ENCODE measurements at regions not wholly inside any gene's neighbourhood (a gene's known extent, or its start where the extent isn't known, plus 50 kb on each side); places are given as distances from the start of the nearest gene placed in this dataset.
A peak's percentile ranks its signal among the peaks of the same experiment; 100 is the strongest.
"Not testable (repeated sequence)": the region's sequence is repeated elsewhere in the genome, so short reads cannot be mapped to it uniquely, and the experiment has no call there.

DNA sequence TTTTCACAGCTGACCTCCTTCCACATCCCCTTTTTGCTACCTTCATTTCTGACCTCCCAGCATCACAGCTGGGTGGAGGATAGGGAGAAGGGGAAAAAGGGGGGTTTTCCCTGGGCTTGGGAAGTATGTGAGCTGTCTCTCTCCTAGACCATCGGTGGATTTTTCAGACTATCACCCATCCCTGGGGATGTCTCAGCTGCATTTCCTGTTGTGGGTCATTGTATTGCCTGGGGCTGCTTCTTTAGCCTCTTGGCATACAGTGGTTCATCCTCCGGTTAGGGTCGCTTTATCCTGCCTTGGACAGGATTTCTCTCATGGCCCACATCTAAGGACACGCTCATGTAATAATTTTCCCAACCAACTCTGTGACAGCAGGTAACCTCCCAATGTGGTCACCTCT lies 142.5 kb upstream of the ARG1 start:
- DNase-seq, result no peak

DNA sequence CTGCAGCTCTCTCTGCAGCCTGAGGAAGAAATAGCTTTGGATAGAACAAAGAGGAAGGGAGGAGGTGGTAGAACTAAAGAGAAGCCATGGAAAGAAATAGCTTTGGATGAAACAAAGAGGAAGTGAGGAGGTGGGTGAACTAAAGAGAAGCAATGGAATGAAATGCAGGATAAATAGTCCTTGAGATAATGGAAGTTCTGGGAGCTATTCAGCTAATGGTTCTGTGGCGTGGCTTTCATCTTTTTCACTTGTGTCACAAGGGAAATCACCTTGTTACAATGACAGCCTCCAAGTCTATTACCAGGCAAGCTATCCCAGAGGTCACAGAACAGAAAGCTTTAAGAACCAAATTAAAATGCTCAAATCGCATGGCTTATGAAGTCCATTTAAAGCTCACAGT lies 141.3 kb upstream of the ARG1 start:
- no peak for DNase-seq

DNA sequence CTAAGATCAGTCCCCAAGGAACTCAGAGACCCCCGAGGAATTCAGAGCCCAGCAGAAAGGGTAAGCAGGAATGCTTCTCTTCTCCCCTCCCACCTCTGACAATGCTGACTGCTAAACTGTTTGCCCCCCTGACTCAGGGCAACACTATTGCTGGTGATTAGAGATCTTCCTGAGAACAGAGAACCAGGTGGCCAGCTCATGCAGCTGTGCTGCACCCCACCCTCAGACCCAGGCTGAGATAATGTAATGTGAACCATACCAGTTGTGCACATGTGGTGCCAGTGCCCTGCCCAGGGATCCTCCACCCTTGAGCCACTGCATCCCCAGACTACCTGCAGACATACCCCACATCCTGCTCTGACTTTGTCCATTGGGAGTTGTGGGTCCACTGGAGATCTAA lies 139.1 kb upstream of the ARG1 start:
- DNase-seq, result no peak

DNA sequence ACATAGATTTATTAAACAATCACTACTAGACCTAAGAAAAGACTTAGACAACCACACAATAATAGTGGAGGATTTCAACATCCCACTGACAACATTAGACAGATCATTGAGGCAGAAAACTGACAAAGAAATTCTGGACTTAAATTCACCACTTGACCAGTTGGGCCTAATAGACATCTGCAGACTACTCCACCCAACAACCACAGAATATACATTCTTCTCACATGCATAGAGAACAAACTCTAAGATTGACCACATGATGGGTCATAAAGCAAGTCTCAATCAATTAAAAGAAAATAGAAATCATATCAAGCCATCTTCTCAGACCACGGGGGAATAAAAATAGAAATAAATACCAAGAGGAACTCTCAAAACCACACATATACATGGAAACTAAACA lies 136.7 kb upstream of the ARG1 start:
- no peak for DNase-seq

DNA sequence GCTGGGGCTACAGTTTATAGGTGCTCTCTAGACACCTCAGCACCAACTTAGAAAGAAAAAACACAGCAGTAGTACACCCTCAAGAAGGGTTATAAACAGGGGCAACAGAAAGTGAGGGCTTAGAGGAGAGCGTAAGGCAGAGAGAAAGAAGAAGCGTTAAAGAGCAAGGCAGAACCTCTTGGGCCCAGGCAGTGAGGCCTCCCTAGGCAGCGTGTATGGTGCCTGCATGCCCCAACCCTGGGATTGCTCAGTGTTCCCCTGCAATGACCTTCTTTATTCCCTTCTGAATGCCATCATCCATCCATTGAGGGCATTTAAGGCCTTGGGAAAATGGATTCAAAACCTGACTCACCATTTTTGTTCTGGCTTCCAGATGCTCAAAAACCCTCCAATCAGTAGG lies 130.0 kb upstream of the ARG1 start:
- no peak for DNase-seq

GRCh38 chr6:131443514-131443913 lies 129.5 kb upstream of the ARG1 start:
- peak; percentile 27 for DNase-seq

DNA sequence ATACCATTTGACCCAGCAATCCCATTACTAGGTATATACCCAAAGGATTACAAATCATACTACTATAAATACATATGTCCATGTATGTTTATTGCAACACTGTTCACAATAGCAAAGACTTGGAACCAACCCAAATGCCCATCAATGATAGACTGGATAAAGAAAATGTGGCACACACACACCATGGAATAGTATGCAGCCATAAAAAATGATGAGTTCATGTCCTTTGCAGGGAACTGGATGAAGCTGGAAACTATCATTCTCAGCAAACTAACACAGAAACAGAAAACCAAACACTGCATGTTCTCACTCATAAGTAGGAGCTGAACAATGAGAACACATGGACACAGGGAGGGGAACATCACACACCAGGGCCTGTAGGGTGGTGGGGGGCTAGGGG lies 127.7 kb upstream of the ARG1 start:
- DNase-seq, result not testable (repeated sequence)

DNA sequence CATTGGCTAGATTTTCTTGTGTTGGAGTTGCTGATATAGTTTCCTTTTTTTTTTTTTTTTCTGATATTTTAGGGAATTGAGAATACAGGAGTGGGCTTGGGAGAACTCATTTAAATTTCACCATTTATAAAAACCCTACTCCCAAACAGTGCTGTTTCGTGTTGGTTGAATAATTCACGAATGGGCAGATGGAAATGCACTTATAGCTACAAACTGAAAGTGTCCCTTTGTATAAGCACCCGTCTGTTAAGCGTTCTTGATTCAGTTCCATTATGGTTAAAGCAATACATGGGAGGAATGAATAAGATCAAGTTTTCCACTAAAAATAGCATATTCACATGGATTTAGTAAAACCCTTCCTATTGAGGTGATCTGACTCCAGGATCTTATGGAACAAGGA lies 122.2 kb upstream of the ARG1 start:
- no peak for DNase-seq

GRCh38 chr6:131451321-131452144 lies 121.5 kb upstream of the ARG1 start:
- no peak for DNase-seq

DNA sequence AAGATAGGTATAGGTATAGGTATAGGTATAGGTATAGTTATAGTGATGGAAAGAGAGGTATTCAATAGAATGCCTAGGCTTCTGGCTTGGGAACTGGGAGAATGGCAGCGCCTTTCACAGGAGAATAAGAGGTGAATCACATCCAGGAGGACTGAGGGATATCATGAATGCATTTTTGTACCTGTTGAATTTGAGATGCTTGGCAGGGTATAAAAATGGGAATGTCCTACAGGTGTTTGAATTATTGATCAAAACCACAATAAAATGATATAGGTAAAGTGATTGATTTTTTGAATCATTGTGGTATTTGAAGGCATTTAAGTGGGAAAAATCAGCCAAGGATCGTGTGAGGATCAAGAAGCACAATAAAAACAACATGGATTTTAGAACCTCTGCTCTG lies 119.2 kb upstream of the ARG1 start:
- no peak for DNase-seq

DNA sequence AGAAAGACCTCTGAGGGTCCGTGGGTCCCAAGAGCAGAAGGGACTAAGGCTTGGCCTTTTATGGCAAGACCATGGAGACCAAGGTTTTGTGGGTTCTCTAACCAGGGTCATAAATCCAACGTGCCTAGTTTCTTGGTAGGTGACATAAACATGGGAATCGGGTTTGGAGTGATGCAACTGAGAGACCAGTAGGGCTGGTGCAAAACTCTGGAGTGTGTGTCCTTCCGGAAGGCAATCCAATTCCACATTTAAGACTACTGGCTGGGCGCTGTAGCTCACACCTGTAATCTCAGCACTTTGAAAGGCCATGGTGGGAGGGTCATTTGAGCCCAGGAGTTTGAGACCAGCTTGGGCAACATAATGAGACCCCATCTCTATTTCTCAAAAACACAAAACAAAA lies 116.5 kb upstream of the ARG1 start:
- no peak for DNase-seq

- DNase-seq, result no peak
Observed at GRCh38 chr6:131459005-131459404, 114.0 kb upstream of the ARG1 start.

DNA sequence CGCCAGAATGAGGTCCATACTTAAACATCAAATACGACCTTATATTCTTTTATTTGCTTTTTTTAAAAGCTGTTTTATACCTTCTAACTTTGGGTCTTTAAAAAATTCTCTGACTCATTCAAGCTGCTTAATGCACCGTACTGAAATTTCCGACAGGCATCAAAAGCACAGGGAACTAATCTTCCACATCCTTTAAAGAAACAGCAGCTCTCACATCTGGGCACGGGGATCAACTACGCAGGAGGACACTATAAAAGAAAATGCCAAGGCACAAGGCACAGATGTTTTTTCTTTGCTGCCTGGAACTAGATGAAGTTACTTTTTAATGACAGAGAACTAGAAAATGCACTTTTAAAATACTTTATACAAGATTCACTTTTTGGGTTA lies 112.4 kb upstream of the ARG1 start:
- DNase-seq, result no peak

GRCh38 chr6:131469130-131469529 lies 103.9 kb upstream of the ARG1 start:
- DNase-seq, result no peak

DNA sequence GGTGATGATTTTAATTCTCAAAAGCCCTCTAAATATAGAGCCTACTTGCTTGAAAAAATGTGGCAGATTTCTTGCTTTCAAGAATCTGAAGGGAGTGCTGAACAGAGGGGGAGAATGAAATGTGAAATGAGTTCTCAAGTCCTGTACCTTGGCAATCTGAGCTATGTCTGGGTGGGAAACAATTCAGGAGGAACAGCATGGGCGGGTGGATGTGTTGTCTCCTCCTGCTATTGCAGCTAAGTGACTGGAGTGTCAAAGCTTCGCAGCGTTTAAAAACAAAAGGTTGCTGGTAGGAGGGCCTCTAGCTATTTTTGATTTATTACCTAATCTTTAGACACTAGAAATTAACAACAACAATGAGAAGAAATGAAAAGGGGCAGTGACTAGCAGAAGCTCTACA lies 102.5 kb upstream of the ARG1 start:
- no peak for DNase-seq

DNA sequence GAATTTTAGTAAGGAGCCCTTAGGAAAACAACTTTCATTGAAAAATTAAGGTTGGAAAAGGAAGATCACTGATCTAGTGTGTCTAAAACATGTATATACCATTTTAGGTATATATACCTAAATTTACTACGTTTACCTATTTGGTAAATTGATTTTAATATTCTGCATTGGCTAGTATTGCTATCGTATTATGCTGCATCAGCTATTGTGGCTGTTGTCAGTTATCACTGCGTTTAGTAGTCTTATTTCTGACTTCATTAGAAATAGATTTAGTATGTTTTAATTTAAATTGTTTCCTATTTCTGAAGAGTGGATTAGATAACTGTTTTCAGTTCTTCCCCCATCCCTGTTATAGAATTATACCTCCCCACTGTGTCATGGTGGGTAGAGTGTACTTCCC lies 101.7 kb upstream of the ARG1 start:
- no peak for DNase-seq

- not testable (repeated sequence) for DNase-seq
Observed at GRCh38 chr6:131473303-131473702, 99.7 kb upstream of the ARG1 start.

DNA sequence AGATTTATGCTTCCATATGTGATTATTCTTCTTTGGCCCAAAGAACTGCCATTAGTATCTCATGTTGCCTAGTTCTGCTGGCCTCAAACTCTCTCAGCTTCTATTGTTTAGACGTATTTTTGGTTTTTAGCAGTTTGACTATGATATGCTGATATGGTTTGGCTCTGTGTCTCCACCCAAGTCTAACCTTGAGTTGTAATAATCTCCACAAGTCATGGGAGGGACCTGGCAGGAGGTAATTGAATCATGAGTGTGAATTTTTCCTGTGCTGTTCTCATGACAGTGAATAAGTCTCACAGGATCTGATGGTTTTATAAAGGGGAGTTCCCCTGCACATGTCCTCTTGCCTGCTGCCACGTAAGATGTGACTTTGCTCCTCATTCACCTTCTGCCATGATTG lies 96.7 kb upstream of the ARG1 start:
- no peak for DNase-seq

- DNase-seq, result not testable (repeated sequence)
Observed at GRCh38 chr6:131478740-131479211, 94.2 kb upstream of the ARG1 start.

DNA sequence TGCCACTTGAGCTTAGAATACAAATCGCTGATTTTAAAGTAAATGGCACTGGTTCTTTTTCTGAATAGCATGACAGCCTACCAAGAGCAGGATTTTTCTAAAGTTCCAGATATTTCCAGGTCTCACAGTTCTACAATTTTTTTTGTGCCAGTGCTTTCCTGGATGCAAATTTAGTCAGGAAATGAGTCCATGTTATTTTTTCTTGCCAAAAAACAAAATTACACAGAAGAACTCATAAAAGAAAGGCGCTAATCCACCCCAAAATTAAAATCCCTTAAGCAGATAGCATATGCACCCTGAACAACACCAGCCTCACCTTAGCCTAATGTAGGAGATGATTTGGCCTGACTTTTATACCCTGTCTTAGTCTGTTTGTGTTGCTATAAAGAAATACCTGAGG lies 86.4 kb upstream of the ARG1 start:
- DNase-seq, result no peak

DNA sequence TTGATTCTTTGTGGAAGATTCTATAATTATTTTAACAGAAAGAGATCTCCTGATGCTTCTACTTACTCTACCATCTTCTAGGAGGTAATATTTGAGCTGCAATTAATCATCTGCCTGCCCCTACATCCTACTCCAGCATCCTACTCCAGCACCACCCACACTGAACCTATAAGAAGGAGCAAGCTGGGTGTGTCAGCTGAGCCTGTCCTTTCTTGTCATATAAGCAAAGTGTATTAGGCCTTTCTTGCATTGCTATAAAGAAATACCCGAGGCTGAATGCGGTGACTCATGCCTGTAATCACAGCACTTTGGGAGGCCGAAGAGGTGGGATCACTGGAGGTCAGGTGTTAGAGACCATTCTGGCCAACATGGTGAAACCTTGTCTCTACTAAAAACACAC lies 84.2 kb upstream of the ARG1 start:
- DNase-seq, result no peak

DNA sequence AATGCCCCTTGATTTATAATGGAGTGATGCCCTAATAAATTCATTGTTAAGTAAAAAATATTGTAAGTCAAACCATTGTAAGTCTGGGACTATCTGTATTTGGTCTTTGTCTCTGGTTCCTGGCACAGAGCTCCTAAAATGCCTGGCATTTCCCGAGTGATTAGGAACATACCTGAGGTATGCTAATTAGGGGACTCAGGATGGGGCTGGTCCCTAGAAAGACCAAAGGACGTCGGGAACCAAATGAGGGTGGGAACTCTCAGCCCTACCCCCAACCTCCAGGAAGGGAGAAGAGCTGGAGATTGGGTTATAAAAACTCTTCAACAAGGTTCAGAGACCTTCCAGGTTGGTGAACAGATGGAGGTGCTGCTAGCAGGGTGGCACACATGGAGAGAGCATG lies 82.6 kb upstream of the ARG1 start:
- DNase-seq, result no peak

GRCh38 chr6:131492932-131493573 lies 80.0 kb upstream of the ARG1 start:
- DNase-seq, result no peak

GRCh38 chr6:131504387-131504786 lies 68.6 kb upstream of the ARG1 start:
- DNase-seq, result not testable (repeated sequence)

GRCh38 chr6:131510094-131510493 lies 62.9 kb upstream of the ARG1 start:
- DNase-seq, result no peak
